IMR-90 (cell line): ENCODE measurements at regions not wholly inside any gene's neighbourhood (a gene's known extent, or its start where the extent isn't known, plus 50 kb on each side); places are given as distances from the start of the nearest gene placed in this dataset.

ENCODE experiments used
- ATAC-seq: fragments of 200-7000 bp; cut with Tn5 transposase; 2 replicates; pipeline ENCODE4 v1.9.1; 2020; ENCODE audit warnings: low read depth, mild to moderate bottlenecking, moderate library complexity
- BruUV-seq: library from RNA; stranded (reverse); fragments of 400-500 nt; replicated peaks from 2 replicates; lab custom pipeline; 2021; lab: Mats Ljungman, UMichigan
- CTCF ChIA-PET: fragments of 300-600 bp; formaldehyde crosslinking; extraction: SDS; loops from one replicate; lab custom pipeline; 2021; ENCODE audit warnings: antibody characterized with exemption; lab: Yijun Ruan, JAX
- POLR2A ChIA-PET: fragments of 300-600 bp; sonication (Branson Sonifier 250); formaldehyde crosslinking; loops from one replicate; lab custom pipeline; 2022; ENCODE audit warnings: antibody characterized with exemption; ENCODE audit not compliant: unreplicated experiment; lab: Charles Lee
- DNase-seq: peaks from one replicate; pipeline ENCODE4 v3.0.0; 2013
- H2AFZ ChIP-seq: replicated peaks from 2 replicates; pipeline ENCODE3; 2013; ENCODE audit warnings: low read length, mild to moderate bottlenecking; ENCODE audit not compliant: poor library complexity
- H2AK5ac ChIP-seq: 2 replicates; pipeline ENCODE4 v1.6.1; 2013; ENCODE audit warnings: low read depth, low read length, inconsistent platforms
- H2AK9ac ChIP-seq: replicated peaks from 2 replicates; pipeline ENCODE3; 2013; ENCODE audit warnings: mild to moderate bottlenecking, low read depth, low read length, moderate library complexity; ENCODE audit not compliant: poor library complexity
- H2BK120ac ChIP-seq: 2 replicates; pipeline ENCODE4 v1.6.1; 2013; ENCODE audit warnings: low read depth, low read length, inconsistent platforms
- H2BK15ac ChIP-seq: 3 replicates; pipeline ENCODE4 v1.6.1; 2013; ENCODE audit warnings: low read depth, low read length, inconsistent platforms
- H2BK20ac ChIP-seq: 2 replicates; pipeline ENCODE4 v1.6.1; 2013; ENCODE audit warnings: low read depth, mild to moderate bottlenecking, inconsistent platforms, low read length, moderate library complexity
- H2BK5ac ChIP-seq: 2 replicates; pipeline ENCODE4 v1.6.1; 2013; ENCODE audit warnings: mild to moderate bottlenecking, low read depth, low read length, inconsistent platforms; ENCODE audit not compliant: poor library complexity, severe bottlenecking
- H3K14ac ChIP-seq: replicated peaks from 2 replicates; pipeline ENCODE4 v1.6.1; 2013; ENCODE audit warnings: low read depth, low read length, inconsistent platforms
- H3K18ac ChIP-seq: 2 replicates; pipeline ENCODE4 v1.6.1; 2013; ENCODE audit warnings: low read depth, low read length, control low read depth
- H3K23ac ChIP-seq: 2 replicates; pipeline ENCODE4 v1.6.1; 2013; ENCODE audit warnings: low read depth, low read length, inconsistent platforms
- H3K27ac ChIP-seq: 2 replicates; pipeline ENCODE4 v1.5.1; 2013; ENCODE audit warnings: mild to moderate bottlenecking, control low read depth, low read length; ENCODE audit not compliant: insufficient read depth
- H3K27me3 ChIP-seq: 2 replicates; pipeline ENCODE4 v1.6.1; 2013; ENCODE audit warnings: low read length; ENCODE audit not compliant: control insufficient read depth, insufficient read depth
- H3K36me3 ChIP-seq: 2 replicates; pipeline ENCODE4 v1.6.1; 2013; ENCODE audit warnings: low read length, mixed read lengths; ENCODE audit not compliant: control insufficient read depth, insufficient read depth
- H3K4ac ChIP-seq: 2 replicates; pipeline ENCODE4 v1.6.1; 2013; ENCODE audit warnings: low read depth, low read length, inconsistent platforms
- H3K4me1 ChIP-seq: 2 replicates; pipeline ENCODE4 v1.6.1; 2013; ENCODE audit warnings: low read length, mixed read lengths; ENCODE audit not compliant: control insufficient read depth, insufficient read depth
- H3K4me2 ChIP-seq: 2 replicates; pipeline ENCODE4 v1.6.1; 2013; ENCODE audit warnings: low read depth, mild to moderate bottlenecking, control low read depth, low read length, moderate library complexity
- H3K4me3 ChIP-seq: 2 replicates; pipeline ENCODE4 v1.5.1; 2013; ENCODE audit warnings: low read depth, mild to moderate bottlenecking, control low read depth, low read length, moderate library complexity; ENCODE audit not compliant: insufficient read depth
- H3K56ac ChIP-seq: 2 replicates; pipeline ENCODE4 v1.6.1; 2013; ENCODE audit warnings: low read length, inconsistent platforms; ENCODE audit not compliant: insufficient read depth; ENCODE audit errors: extremely low read depth
- H3K79me1 ChIP-seq, 2 experiments: 2 replicates each; pipeline ENCODE4 v1.6.1; 2013; ENCODE audit warnings: low read length in 2 of 2, inconsistent platforms in 1 of 2, low read depth in 1 of 2
- H3K9ac ChIP-seq: 2 replicates; pipeline ENCODE4 v1.6.1; 2013; ENCODE audit warnings: low read depth, low read length, control low read depth
- H3K9me1 ChIP-seq: 2 replicates; pipeline ENCODE4 v1.6.1; 2013; ENCODE audit warnings: low read length, inconsistent platforms; ENCODE audit not compliant: insufficient read depth
- H3K9me3 ChIP-seq: 2 replicates; pipeline ENCODE4 v1.6.1; 2013; ENCODE audit warnings: low read length; ENCODE audit not compliant: control insufficient read depth, insufficient read depth
- H4K20me1 ChIP-seq: 2 replicates; pipeline ENCODE4 v1.6.1; 2013; ENCODE audit warnings: low read length, inconsistent platforms; ENCODE audit not compliant: insufficient read depth
- H4K5ac ChIP-seq: 2 replicates; pipeline ENCODE4 v1.6.1; 2013; ENCODE audit warnings: mild to moderate bottlenecking, low read depth, low read length, control low read depth
- H4K8ac ChIP-seq, 2 experiments: 2 replicates each; pipeline ENCODE4 v1.6.1; 2013; ENCODE audit warnings: low read depth in 2 of 2, low read length in 2 of 2, control low read depth in 1 of 2, inconsistent platforms in 1 of 2
- H4K91ac ChIP-seq: 2 replicates; pipeline ENCODE4 v1.6.1; 2013; ENCODE audit warnings: low read depth, low read length, inconsistent platforms; ENCODE audit not compliant: insufficient read depth
- CEBPB ChIP-seq: IDR thresholded peaks from 2 replicates; pipeline ENCODE4 v1.6.1; 2012; ENCODE audit warnings: low read depth, low read length, improper control_type of control experiment
- CHD1 ChIP-seq: IDR thresholded peaks from 2 replicates; pipeline ENCODE4 v1.6.1; 2012; ENCODE audit warnings: low read depth, low read length, improper control_type of control experiment
- CTCF ChIP-seq: conservative IDR thresholded peaks from 2 replicates; pipeline ENCODE4 v1.5.1; 2012; ENCODE audit warnings: mild to moderate bottlenecking, low read depth, low read length, improper control_type of control experiment
- FOS ChIP-seq: fragments of 150-350 bp; IDR thresholded peaks from 2 replicates; pipeline ENCODE4 v1.6.1; 2016; ENCODE audit warnings: low read depth, low read length
- MAFK ChIP-seq: IDR thresholded peaks from 2 replicates; pipeline ENCODE4 v1.6.1; 2012; ENCODE audit warnings: low read depth, low read length, improper control_type of control experiment
- MAZ ChIP-seq: IDR thresholded peaks from 2 replicates; pipeline ENCODE4 v1.6.1; 2012; ENCODE audit warnings: low read depth, mild to moderate bottlenecking, low read length, improper control_type of control experiment, moderate library complexity, borderline replicate concordance
- MXI1 ChIP-seq: IDR thresholded peaks from 2 replicates; pipeline ENCODE4 v1.6.1; 2012; ENCODE audit warnings: low read depth, mild to moderate bottlenecking, low read length, moderate library complexity, borderline replicate concordance
- NFE2L2 ChIP-seq: fragments of 150-350 bp; IDR thresholded peaks from 2 replicates; pipeline ENCODE4 v1.6.1; 2016; ENCODE audit warnings: low read depth, mild to moderate bottlenecking, low read length
- POLR2A ChIP-seq: IDR thresholded peaks from 2 replicates; pipeline ENCODE4 v1.6.1; 2012; ENCODE audit warnings: mild to moderate bottlenecking, low read depth, low read length
- RCOR1 ChIP-seq: IDR thresholded peaks from 2 replicates; pipeline ENCODE4 v1.6.1; 2012; ENCODE audit warnings: mild to moderate bottlenecking, low read length, improper control_type of control experiment; ENCODE audit not compliant: insufficient replicate concordance
- RFX5 ChIP-seq: IDR thresholded peaks from 2 replicates; pipeline ENCODE4 v1.8.0; 2012; ENCODE audit warnings: low read depth, mild to moderate bottlenecking, low read length, moderate library complexity
- WGBS, 2 experiments: methylation state at CpG; one replicate each; pipeline versions ENCODE4 v1.1.5 to v1.1.7; 2013; ENCODE audit warnings: missing lambda C conversion rate in 2 of 2; ENCODE audit not compliant: insufficient read length in 1 of 2; ENCODE audit errors: extremely low coverage in 2 of 2; 5-methylcytosine and 5-hydroxymethylcytosine counted together
- dilution Hi-C: fragments of 300-500 bp; cut with HindIII; formaldehyde crosslinking; loops from one replicate; pipeline ENCODE4 v1.14.3; 2018; ENCODE audit warnings: low sequenced_read_pairs; ENCODE audit not compliant: unreplicated experiment
- in situ Hi-C: fragments of 300-500 bp; cut with MboI; formaldehyde crosslinking; loops from 3 replicates; pipeline ENCODE4 v1.14.3; 2019; ENCODE audit warnings: low sequenced_read_pairs, inconsistent platforms, mixed read lengths
- intact Hi-C: fragments of 100-400 bp; cut with micrococcal nuclease; formaldehyde crosslinking; loops from 2 replicates; pipeline ENCODE4 v1.10.0; 2022
- TF ChIP-seq, protein P1 (sequence below): fragments of 150-350 bp; IDR thresholded peaks from 2 replicates; pipeline ENCODE4 v1.6.1; 2016; ENCODE audit warnings: low read depth, mild to moderate bottlenecking, low read length, moderate library complexity, borderline replicate concordance
- TF ChIP-seq, protein P2 (sequence below): fragments of 150-350 bp; IDR thresholded peaks from 2 replicates; pipeline ENCODE4 v1.6.1; 2017; ENCODE audit warnings: mild to moderate bottlenecking, antibody characterized with exemption, low read length, low read depth

DNA sequence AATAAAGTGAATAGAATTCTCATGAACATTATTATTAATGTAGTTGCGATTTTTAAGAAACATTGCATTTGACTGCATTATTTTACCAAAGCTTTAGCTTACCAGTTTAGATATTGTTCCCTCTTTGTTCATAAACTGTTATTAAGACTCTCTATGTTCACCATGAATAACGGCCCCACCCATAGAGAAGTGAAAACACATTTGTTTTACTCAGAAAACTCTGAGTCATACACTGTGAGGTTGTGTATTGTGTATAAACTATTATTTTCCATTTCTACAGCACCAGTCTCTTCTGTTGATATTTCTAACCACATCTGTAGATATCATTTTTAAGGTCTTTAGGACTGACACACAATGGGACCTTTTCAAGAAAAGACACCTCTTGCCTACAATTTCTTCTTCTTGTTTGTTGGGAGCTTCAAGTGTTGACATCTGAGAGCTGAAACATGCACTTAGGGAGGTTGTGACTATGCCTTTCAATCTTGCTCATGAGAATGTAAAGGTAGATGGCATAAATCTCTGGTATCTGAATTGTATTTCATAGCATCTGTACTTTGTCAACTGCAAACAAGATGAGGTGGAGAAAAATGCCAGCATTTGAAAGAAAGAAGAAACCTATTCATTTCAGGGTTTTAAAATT lies 252.9 kb upstream of the CDH8 start:
- Histone ChIP-seq H3K56ac (no peak overlapping the region), H2BK120ac (no peak overlapping the region), H2AK9ac (no peak overlapping the region), H3K18ac (no peak overlapping the region), H3K4me2 (no peak overlapping the region), H2BK5ac (no peak overlapping the region), H4K8ac (no peak overlapping the region), H3K36me3 (no peaks in the 10 kb centered on the region), H3K4me1 (no peaks in the 10 kb centered on the region), H3K23ac (no peak overlapping the region), H2AK5ac (no peak overlapping the region), H3K4ac (no peak overlapping the region), H3K9me1 (no peaks in the 10 kb centered on the region), H4K5ac (no peak overlapping the region), H2BK20ac (no peak overlapping the region), H4K20me1 (no peaks in the 10 kb centered on the region), H3K4me3 (no peak overlapping the region), H3K79me1 (no peaks in the 10 kb centered on the region), H3K9me3 (peaks cover 6% of the 10 kb centered on the region; the same call in 1 of the 2 replicates), H2AFZ (no peak overlapping the region), H3K27me3 (no peaks in the 10 kb centered on the region), H3K14ac (no peak overlapping the region), H4K91ac (no peak overlapping the region), H3K27ac (no peak overlapping the region), H2BK15ac (no peak overlapping the region), H3K9ac (no peak overlapping the region)
- ChIA-PET POLR2A (no interaction called here), CTCF (no interaction called here)
- dilution Hi-C loops: no loop called here
- DNase-seq: no peak
- TF ChIP-seq MXI1 (no peak), CTCF (no peak), MAZ (no peak), POLR2A (no peak), NFE2L2 (no peak), FOS (no peak), RFX5 (no peak), CEBPB (no peak), MAFK (no peak), RCOR1 (no peak), CHD1 (no peak)
- TF ChIP-seq, protein P1, sequence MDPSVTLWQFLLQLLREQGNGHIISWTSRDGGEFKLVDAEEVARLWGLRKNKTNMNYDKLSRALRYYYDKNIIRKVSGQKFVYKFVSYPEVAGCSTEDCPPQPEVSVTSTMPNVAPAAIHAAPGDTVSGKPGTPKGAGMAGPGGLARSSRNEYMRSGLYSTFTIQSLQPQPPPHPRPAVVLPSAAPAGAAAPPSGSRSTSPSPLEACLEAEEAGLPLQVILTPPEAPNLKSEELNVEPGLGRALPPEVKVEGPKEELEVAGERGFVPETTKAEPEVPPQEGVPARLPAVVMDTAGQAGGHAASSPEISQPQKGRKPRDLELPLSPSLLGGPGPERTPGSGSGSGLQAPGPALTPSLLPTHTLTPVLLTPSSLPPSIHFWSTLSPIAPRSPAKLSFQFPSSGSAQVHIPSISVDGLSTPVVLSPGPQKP: no peak
- TF ChIP-seq, protein P2, sequence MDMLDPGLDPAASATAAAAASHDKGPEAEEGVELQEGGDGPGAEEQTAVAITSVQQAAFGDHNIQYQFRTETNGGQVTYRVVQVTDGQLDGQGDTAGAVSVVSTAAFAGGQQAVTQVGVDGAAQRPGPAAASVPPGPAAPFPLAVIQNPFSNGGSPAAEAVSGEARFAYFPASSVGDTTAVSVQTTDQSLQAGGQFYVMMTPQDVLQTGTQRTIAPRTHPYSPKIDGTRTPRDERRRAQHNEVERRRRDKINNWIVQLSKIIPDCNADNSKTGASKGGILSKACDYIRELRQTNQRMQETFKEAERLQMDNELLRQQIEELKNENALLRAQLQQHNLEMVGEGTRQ: no peak
- in situ Hi-C loops: no loop called here
- no peak for ATAC-seq
- no TSS peak for BruUV-seq
- WGBS, 2 experiments: no CpG with 5 or more reads among the region's 2 CpGs
- intact Hi-C loops: no loop called here
